CD4-positive, alpha-beta T cell treated with Interleukin-15 for 4 hours (primary cell): ENCODE measurements at regions not wholly inside any gene's neighbourhood (a gene's known extent, or its start where the extent isn't known, plus 50 kb on each side); places are given as distances from the start of the nearest gene placed in this dataset.

ENCODE experiments used
- DNase-seq: peaks from one replicate; pipeline ENCODE4 v3.0.0-alpha.2; 2020; ENCODE audit warnings: low spot score

DNA sequence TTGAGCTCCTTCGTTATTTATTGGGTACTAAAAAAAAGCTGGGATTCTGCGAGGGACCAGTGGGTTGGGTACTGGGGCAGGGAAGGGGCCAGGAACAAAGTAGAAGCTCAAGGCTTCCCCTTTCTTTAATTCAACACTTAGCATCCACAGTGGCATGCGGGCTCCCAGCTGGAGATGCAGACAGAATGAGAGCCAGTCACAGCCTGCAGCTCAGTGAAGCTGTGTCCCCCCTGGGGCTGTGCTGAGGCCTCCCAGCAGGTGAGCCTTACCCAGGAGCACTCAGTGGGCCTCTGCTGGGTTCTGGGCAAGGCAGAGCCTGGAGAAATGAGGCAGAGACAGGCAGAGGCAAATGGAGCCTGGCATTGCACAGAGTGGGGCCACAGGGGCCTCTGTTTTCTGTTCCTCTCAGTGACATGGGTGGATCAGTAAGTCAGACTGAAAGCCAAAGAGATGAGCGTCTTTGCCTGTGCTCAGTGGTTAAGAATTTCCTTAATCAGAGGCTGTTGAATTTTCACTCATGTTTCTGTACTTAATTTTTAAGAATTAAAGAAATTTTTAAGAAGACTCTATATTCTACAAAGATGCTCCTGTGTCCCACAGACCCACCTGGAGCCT lies 181.4 kb upstream of the RBPJ start:
- no peak for DNase-seq

- DNase-seq, result no peak
Measured at GRCh38 chr4:26140150-26140898, 180.5 kb upstream of the RBPJ start.

- DNase-seq, result no peak
Measured at GRCh38 chr4:26141051-26141721, 179.6 kb upstream of the RBPJ start.

GRCh38 chr4:26141911-26142638 lies 178.7 kb upstream of the RBPJ start:
- DNase-seq, result no peak

DNA sequence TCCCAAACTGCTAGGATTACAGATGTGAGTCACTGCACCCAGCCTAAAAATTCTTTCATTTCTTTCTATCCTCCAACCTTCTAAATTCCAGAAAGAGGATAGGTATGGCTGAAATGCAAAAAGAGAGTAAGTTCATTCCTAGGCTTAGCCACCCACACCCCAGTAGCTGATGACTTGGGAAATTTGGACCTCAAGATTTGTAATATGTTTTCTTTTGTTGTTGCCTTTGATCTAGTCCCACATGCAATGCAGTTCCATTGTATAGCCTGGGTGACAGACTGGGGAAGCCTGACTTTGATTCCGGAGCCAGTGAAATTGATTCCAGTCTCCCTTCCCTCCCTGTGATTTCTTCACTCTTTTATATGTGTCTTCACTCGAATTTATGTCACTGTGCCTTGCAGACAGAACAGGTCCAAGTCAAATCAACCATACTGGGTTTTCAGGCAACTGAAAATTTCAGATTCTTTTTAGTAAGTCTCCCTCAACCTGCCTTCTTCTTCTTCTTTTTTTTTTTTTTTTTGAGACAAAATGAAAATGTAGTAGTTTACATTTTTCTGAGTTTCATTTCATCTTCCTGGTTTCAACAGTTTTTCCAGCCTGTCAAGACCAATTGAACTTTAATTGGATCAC lies 176.2 kb upstream of the RBPJ start:
- no peak for DNase-seq

GRCh38 chr4:26145212-26145611 lies 175.6 kb upstream of the RBPJ start:
- no peak for DNase-seq

DNA sequence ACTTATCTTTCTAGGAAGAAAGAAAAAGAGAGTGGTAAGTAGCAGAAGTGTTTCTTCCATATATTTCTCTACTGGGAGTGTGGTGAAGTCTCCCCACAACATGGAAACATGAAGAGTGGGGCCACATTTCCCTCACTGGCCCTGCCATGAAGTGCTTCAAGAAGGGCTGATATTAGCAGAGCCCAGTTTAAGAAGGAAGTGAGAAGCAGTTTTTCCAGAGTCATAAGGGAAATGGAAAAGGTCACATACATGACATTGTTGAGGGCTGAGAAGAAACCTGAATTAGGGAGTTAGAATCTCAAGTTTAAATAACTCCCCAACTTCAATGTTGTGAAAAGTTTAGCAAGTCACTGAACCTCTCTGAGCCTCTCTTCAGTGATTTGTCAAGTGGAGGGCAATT lies 171.9 kb upstream of the RBPJ start:
- no peak for DNase-seq

- DNase-seq, result no peak
Measured at GRCh38 chr4:26150948-26151347, 169.9 kb upstream of the RBPJ start.

DNA sequence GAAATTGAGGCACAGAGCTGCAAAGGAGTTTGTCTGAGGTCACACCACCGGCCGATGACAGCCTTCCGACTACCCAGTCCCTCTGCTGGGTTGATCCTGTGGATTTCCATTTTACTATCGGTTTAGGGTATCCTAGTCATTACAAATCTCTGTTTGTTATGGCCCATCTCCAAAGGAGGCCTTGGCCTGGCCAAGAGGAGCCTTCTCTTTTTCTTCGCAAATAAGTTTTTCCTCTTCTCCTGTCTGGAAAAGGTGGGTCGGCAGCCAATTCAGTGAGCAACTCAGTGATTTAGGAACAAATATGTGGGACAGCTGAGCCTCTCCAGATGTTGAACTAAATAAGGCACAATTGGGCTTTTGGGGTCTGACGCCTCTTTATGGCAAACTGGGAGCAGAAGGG lies 169.2 kb upstream of the RBPJ start:
- no peak for DNase-seq

- no peak for DNase-seq
Measured at GRCh38 chr4:26152056-26152455, 168.8 kb upstream of the RBPJ start.

- no peak for DNase-seq
Measured at GRCh38 chr4:26157541-26157940, 163.3 kb upstream of the RBPJ start.

GRCh38 chr4:26160591-26160990 lies 160.2 kb upstream of the RBPJ start:
- no peak for DNase-seq

- no peak for DNase-seq
Measured at GRCh38 chr4:26161030-26161824, 159.6 kb upstream of the RBPJ start.

DNA sequence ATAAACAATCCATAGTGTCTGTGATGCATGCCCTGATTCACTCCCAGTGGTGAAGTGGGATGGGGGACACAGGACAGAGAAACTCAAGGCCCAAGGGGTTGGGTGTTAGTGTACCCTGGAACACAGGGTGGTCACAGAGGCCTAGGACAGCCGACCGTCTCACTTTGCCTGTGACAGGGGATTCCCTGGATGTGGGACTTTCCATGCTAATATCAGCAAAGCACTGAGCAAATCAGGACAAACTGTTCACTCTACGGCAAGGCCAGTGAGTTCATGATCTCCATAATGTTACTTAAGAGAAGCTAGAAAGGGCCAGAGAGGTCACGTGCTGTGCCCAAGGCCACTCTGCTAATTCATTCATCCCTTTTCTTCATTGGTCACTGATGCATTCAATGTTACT lies 158.7 kb upstream of the RBPJ start:
- no peak for DNase-seq

DNA sequence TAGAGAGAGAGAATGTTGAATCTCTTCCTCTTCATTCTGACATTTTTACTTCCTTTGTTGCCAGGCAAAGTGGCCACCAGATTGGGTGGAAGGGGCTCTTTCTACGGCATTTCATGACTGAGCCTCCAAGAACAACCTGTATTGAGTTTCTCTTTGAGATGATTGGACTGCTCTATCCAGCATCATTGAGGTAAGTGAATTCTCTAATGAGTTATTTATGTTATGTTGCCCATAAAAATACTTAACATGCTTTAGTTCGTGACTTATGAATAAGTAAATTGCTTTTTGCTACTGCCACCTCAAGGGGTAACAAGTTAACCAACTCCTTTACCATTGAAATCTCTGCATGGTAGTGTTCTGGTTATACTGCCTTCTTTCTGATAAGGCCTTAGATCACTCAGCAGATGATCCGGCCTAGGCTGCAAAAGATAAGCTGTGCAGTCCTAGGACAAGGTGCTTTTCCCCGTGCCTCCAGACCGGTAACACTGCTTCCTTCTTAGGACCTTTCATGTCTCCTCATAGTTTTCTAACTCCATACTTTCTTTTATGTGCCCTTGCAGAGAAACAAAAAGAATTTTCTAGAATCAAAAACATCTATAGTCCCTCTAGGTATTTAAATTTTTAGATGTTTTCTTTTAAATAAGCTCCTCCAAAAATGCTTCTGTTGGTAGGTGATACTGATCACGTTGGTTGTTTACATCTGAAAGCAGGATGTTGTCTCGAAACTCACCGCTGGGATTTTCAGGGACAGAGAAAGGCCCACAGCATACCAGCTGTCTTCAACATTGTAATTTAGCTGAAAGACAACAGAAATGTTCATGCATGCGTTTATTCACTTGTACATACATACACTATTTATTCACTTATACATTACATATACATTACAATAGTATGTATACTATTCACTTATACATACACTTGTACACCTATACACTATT lies 157.1 kb upstream of the RBPJ start:
- DNase-seq, result no peak

DNA sequence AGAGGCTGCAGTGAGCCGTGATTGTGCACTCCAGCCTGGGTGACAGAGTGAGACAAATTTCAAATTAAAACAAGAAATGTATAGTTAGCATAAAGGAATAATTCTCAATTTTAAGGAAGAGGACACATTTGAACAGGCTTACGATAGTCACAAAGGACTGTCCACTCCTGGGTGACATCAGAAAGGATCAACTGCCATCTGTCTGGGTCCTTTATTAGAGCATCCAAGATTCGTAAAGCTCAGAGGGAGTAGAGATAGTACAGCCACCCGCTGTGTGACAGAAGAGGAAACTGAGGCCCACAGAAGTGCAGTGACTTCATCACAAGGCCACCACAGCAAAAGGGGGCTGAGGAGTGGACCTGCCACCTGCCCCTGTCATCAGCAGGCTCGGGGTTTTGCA lies 149.3 kb upstream of the RBPJ start:
- DNase-seq, result no peak

- no peak for DNase-seq
Measured at GRCh38 chr4:26171941-26172340, 148.9 kb upstream of the RBPJ start.

DNA sequence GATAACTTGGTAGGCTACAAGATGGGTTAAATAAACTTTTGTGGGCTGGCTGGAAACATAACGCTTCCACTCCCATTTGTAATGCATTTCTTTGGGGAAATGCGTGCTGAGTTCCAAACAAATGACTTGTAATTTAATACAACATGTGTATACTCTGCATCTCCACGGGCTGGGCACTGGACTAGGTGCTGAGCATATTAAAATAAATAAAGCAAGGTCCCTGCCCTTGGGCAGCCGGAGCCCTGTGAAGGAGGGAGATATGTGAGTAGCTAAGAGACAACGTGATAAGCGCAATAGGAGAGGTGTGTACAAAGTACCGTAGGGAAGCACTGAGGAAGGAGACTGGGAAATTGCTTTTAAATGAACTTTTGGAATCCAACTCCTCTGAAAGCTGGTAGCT lies 147.2 kb upstream of the RBPJ start:
- DNase-seq, result no peak

- DNase-seq, result no peak
Measured at GRCh38 chr4:26174027-26174426, 146.8 kb upstream of the RBPJ start.
